PC-9 (cell line): ENCODE measurements at regions not wholly inside any gene's neighbourhood (a gene's known extent, or its start where the extent isn't known, plus 50 kb on each side); places are given as distances from the start of the nearest gene placed in this dataset.

Experiments
- BruUV-seq: library from RNA; stranded (reverse); fragments of 400-500 nt; replicated peaks from 2 replicates; lab custom pipeline; 2021; lab: Mats Ljungman, UMichigan
- CTCF ChIA-PET: fragments of 300-600 bp; sonication (Branson Sonifier 250); formaldehyde crosslinking; loops from one replicate; lab custom pipeline; 2022; ENCODE audit warnings: antibody characterized with exemption; lab: Charles Lee
- POLR2A ChIA-PET: fragments of 300-600 bp; sonication (Branson Sonifier 250); formaldehyde crosslinking; loops from one replicate; lab custom pipeline; 2022; ENCODE audit warnings: antibody characterized with exemption; ENCODE audit not compliant: unreplicated experiment; lab: Charles Lee
- DNase-seq, 2 experiments: peaks; one replicate each; pipeline versions ENCODE4 v3.0.0 to v3.0.0-alpha.2; 2015 to 2022; ENCODE audit warnings: mixed read lengths in 1 of 2
- H2AFZ ChIP-seq: fragments of 200-600 bp; sonication (generic); 2 replicates; pipeline ENCODE4 v1.8.1; 2017; ENCODE audit warnings: antibody characterized with exemption
- H3F3A ChIP-seq: fragments of 200-600 bp; sonication (generic); 2 replicates; pipeline ENCODE4 v1.8.1; 2017; ENCODE audit warnings: antibody characterized with exemption, mild to moderate bottlenecking, low read depth; ENCODE audit not compliant: insufficient read depth
- H3K27ac ChIP-seq: fragments of 200-600 bp; sonication (generic); 2 replicates; pipeline ENCODE4 v1.6.1; 2016; ENCODE audit warnings: mixed run types
- H3K27me3 ChIP-seq: fragments of 200-600 bp; sonication (generic); 2 replicates; pipeline ENCODE4 v1.6.1; 2016; ENCODE audit warnings: low read depth, mixed run types; ENCODE audit not compliant: insufficient read depth
- H3K36me3 ChIP-seq: fragments of 200-600 bp; sonication (generic); 2 replicates; pipeline ENCODE4 v1.6.1; 2016; ENCODE audit warnings: low read depth, mixed run types
- H3K4me1 ChIP-seq: fragments of 200-600 bp; sonication (generic); replicated peaks from 2 replicates; pipeline ENCODE4 v1.6.1; 2016; ENCODE audit warnings: mixed run types; ENCODE audit not compliant: insufficient read depth
- H3K4me2 ChIP-seq: fragments of 200-600 bp; sonication (generic); 2 replicates; pipeline ENCODE4 v1.6.1; 2017; ENCODE audit warnings: mixed run types
- H3K4me3 ChIP-seq: fragments of 200-600 bp; sonication (generic); 2 replicates; pipeline ENCODE4 v1.6.1; 2016; ENCODE audit warnings: mixed run types
- H3K79me2 ChIP-seq: fragments of 200-600 bp; sonication (generic); 2 replicates; pipeline ENCODE4 v1.6.1; 2017; ENCODE audit warnings: low read depth, mixed run types
- H3K9me2 ChIP-seq: fragments of 200-600 bp; sonication (generic); 2 replicates; pipeline ENCODE4 v1.8.1; 2017; ENCODE audit warnings: mild to moderate bottlenecking; ENCODE audit not compliant: insufficient read depth
- H3K9me3 ChIP-seq: fragments of 200-600 bp; sonication (generic); 2 replicates; pipeline ENCODE4 v1.8.1; 2016; ENCODE audit warnings: low read depth; ENCODE audit not compliant: insufficient read depth
- H4K20me1 ChIP-seq: fragments of 200-600 bp; sonication (generic); 2 replicates; pipeline ENCODE4 v1.8.1; 2017; ENCODE audit not compliant: insufficient read depth
- CTCF ChIP-seq: fragments of 200-600 bp; sonication (generic); conservative IDR thresholded peaks from 2 replicates; pipeline ENCODE4 v1.6.1; 2017; ENCODE audit warnings: mixed run types, antibody characterized with exemption, mild to moderate bottlenecking, moderate library complexity
- EZH2 ChIP-seq: fragments of 200-600 bp; sonication (generic); IDR thresholded peaks from 2 replicates; pipeline ENCODE4 v1.8.0; 2017; ENCODE audit warnings: antibody characterized with exemption, low read depth
- intact Hi-C: fragments of 100-400 bp; cut with micrococcal nuclease; formaldehyde crosslinking; loops from one replicate; pipeline ENCODE4 v1.10.0; 2022; ENCODE audit not compliant: unreplicated experiment

DNA sequence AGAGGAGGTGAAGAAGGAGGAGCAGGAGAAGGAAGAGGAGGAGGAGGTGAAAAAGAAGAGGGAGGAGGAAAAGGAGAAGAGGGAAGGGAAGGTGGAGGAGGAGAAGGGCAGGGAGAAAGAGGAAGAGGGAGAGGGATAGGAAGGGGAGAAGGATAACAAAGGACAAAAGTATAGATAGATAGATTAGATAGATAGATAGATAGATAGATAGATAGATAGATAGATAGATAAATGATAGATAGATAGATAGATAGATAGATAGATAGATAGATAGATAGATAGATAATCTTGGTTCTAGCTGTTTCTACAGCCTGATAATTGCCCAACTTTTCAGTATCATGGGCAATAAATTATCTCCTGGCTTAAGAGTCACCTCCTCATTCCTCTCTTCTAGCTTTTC lies 296.2 kb upstream of the C16orf82 start:
- H2AFZ ChIP-seq = no peak overlapping the region
- intact Hi-C loops = no loop called here
- H3K79me2 ChIP-seq = no peaks in the 10 kb centered on the region
- H4K20me1 ChIP-seq = no peaks in the 10 kb centered on the region
- no peaks in the 10 kb centered on the region for H3F3A ChIP-seq
- no peaks in the 10 kb centered on the region for H3K9me3 ChIP-seq
- no peaks in the 10 kb centered on the region for H3K27me3 ChIP-seq
- H3K9me2 ChIP-seq = no peaks in the 10 kb centered on the region
- ChIA-PET POLR2A (no interaction called here), CTCF (no interaction called here)
- H3K27ac ChIP-seq = no peak overlapping the region
- TF ChIP-seq CTCF (no peak), EZH2 (no peak)
- no TSS peak for BruUV-seq
- no peaks in the 10 kb centered on the region for H3K4me1 ChIP-seq
- H3K4me3 ChIP-seq = no peak overlapping the region
- H3K36me3 ChIP-seq = no peaks in the 10 kb centered on the region
- DNase-seq = no peak
- H3K4me2 ChIP-seq = no peak overlapping the region

GRCh38 chr16:26772503-26772902 lies 294.2 kb upstream of the C16orf82 start:
- TF ChIP-seq EZH2 (no peak), CTCF (no peak)
- no peaks in the 10 kb centered on the region for H4K20me1 ChIP-seq
- no peaks in the 10 kb centered on the region for H3K79me2 ChIP-seq
- POLR2A ChIA-PET = no interaction called here
- H3K36me3 ChIP-seq = no peaks in the 10 kb centered on the region
- H3K4me3 ChIP-seq = no peak overlapping the region
- H3K27me3 ChIP-seq = no peaks in the 10 kb centered on the region
- H3K4me1 ChIP-seq = no peaks in the 10 kb centered on the region
- no peak for DNase-seq
- no peak overlapping the region for H3K27ac ChIP-seq
- H2AFZ ChIP-seq = no peak overlapping the region
- CTCF ChIA-PET = no interaction called here
- H3F3A ChIP-seq = no peaks in the 10 kb centered on the region
- intact Hi-C loops = no loop called here
- H3K9me2 ChIP-seq = no peaks in the 10 kb centered on the region
- H3K4me2 ChIP-seq = no peak overlapping the region
- BruUV-seq = no TSS peak
- H3K9me3 ChIP-seq = no peaks in the 10 kb centered on the region

- no TSS peak for BruUV-seq
- Histone ChIP-seq H3K36me3 (no peaks in the 10 kb centered on the region), H3F3A (no peaks in the 10 kb centered on the region), H3K9me2 (no peaks in the 10 kb centered on the region), H3K9me3 (no peaks in the 10 kb centered on the region), H3K27me3 (0 out of 2 replicates have a peak, but pooled peaks cover 4% of the 10 kb centered on the region), H3K4me1 (no peaks in the 10 kb centered on the region), H3K4me2 (no peak overlapping the region), H3K27ac (no peak overlapping the region), H4K20me1 (no peaks in the 10 kb centered on the region), H2AFZ (no peak overlapping the region), H3K4me3 (no peak overlapping the region), H3K79me2 (no peaks in the 10 kb centered on the region)
- intact Hi-C loops = no loop called here
- TF ChIP-seq CTCF = no peak
- no peak for TF ChIP-seq EZH2
- CTCF ChIA-PET = no interaction called here
- no peak for DNase-seq
- POLR2A ChIA-PET = no interaction called here
Measured at GRCh38 chr16:26777821-26778220, 288.9 kb upstream of the C16orf82 start.
